Ureter (tissue), 1 donor: ENCODE measurements at regions not wholly inside any gene's neighbourhood (a gene's known extent, or its start where the extent isn't known, plus 50 kb on each side); places are given as distances from the start of the nearest gene placed in this dataset.
"Not testable (repeated sequence)": the region's sequence is repeated elsewhere in the genome, so short reads cannot be mapped to it uniquely, and the experiment has no call there.

Source experiments
- DNase-seq: peaks from one replicate; pipeline ENCODE4 v3.0.0-alpha.2; 2020; ENCODE audit warnings: low spot score
- donor health status: DM: yes; HTN: yes; CAD: no.

DNA sequence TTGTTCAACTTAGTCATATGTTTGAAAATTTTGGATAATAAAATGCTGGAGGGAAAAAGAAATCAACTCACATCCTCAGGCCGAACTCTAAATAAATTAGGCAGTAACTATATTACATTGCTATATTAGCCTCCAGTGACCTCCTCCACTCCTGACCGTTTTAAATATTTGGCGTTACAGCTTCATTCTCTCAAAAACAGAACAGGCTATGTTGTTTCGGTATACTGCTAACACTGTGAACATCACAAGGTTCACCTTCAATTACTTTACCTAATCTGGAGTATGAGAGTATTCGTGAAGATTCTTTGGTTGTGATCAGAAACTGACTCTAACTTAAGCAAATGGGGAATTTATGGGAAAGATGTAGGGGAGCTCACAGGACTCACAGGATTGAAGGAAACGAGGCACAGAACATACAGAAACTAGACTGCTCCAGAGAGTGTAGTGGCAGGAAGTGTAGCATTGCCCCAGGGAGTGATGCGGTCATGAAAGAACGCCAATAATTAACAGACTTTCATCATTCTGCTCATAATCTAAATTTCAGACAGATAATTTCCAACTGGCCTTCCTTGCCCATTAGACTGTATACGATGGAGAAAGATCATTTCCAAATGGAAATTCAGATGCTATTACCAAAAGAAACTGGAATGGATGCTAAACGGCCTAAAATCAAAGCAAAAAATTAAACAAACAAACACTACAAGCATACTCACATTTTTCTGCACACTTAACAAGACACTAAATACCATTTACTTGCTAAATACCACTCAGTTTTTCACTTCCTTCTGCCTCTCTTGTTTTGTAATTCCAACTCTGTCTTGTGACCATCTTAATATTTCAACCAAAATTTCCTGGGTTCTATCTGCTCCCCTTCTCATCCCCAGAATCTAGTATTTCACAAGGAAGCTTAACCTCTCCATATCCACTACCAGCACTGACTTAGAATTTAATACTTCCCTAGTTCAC, 110.1 kb upstream of the LPAR1 start:
- no peak for DNase-seq

- DNase-seq, result no peak
Observed at GRCh38 chr9:111147041-111147440, 108.8 kb upstream of the LPAR1 start.

DNA sequence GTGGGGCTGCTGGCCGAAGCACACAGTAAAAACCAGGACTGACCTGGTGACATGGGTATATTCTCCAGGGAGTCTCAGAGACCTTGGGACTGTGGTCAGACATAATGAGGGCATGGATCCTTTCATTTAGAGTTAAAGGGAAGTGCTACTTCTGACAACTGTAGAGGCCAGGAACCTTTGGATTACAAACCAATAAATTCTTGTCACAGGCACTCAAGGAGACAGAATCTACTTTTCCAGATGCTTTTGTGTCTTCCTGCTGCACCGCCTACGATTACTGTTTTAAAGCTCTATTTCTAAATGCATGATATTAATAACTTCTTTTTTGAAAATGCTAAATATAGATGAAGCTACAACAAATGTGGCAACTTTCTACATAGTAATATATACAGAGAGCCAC, 106.5 kb upstream of the LPAR1 start:
- no peak for DNase-seq

- DNase-seq, result no peak
Observed at GRCh38 chr9:111136180-111136579, 97.9 kb upstream of the LPAR1 start.

GRCh38 chr9:111131211-111131610, 92.9 kb upstream of the LPAR1 start:
- no peak for DNase-seq

DNA sequence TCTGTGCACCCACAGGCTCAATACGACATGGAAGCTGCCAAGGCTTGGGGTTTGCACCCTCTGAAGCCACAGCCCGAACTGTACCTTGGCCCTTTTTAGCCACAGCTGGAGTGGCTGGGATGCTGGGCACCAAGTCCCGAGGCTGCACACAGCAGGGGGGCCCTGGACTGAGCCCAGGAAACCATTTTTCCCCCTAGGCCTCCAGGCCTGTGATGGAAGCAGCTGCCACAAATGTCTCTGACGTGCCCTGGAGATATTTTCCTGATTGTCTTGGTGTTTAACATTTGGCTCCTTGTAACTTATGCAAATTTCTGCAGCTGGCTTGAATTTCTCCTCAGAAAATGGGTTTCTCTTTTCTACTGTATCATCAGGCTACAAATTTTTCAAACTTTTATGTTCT, 82.3 kb upstream of the LPAR1 start:
- DNase-seq, result no peak

DNA sequence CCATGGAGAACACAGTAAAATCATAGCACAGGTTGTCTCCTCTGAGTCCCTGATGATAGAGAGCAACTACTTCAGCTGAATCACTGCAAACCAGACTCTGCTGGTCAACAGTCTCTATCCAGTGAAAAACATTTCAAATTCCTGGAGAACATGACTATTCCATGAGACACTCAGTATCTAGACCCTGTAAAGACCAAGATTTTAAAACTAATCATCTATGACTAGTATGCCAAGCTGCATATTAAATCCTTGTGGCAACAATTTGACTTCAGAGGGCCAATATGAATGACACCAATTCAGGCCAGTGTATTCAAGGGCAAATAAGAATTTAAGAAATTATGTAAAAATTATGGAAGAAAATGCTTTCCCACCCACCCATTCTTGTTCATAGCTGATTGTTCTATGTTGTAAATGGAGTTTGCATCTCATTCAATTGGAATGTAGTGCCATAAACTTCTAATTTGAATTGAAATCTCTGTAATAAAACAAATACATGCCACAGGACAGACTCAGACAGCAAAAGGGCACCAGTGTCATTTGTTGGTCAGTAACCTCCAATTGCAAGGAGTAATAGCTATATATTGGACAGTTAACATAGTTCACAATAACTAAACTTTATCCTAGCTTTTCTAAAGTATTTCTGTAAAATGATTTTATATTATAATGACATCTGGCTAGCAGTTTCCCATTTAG, 80.1 kb upstream of the LPAR1 start:
- DNase-seq, result no peak

DNA sequence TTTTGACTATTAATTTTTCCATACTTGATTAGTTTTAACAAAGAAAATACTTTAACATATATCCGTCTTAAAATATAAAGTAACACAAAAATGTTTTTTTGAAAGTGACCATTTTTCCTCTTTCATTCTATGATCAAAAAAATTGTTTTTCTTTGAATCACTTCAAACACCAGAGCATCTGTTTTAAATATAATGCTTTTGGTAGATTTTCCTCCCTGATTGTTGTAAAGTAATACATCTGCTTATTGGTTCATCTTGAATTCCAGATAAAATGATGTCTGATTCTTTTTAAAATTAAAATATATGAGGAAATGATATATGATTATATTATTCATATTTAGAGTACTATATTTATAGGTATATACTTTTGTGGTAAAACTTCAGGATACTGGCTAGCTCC, 76.2 kb upstream of the LPAR1 start:
- no peak for DNase-seq

DNA sequence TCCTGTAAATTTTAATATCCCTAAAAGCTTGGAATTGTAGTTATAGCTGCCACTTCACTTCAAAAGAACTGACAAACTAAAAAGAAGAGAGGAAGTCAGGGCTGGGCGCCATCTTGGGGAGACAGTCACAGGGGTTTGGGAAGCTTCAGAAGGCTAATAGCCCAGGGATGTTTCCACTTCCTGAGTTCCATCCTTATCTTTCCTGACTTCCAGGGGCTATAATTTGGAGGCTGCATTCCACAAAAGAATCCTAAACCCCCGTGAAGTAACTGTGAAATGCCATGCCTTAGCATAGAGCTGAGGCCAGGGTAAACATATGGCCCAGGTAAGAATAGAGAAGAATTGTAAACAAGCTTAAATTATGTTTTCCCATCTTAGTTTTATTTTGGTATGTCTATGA, 75.4 kb upstream of the LPAR1 start:
- no peak for DNase-seq

DNA sequence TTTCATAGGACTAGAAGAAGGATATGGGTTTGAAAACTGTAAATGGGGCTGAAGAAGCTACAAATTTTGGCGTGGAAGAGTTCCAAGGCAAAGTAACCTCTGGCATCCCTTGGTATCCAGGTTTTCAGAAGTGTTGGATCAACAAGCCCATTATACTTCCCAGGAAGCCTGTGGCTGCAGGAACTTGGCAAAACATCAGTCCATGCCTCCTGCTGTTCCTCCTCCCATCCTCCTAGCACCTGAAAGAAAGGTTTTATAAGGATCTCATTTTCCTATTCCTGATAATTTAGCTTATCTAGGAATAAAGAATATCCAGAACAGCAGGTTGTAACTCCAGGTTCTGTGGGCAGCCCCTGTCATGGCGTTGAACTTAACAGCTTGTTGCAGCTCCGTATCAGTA, 72.5 kb upstream of the LPAR1 start:
- DNase-seq, result no peak

DNA sequence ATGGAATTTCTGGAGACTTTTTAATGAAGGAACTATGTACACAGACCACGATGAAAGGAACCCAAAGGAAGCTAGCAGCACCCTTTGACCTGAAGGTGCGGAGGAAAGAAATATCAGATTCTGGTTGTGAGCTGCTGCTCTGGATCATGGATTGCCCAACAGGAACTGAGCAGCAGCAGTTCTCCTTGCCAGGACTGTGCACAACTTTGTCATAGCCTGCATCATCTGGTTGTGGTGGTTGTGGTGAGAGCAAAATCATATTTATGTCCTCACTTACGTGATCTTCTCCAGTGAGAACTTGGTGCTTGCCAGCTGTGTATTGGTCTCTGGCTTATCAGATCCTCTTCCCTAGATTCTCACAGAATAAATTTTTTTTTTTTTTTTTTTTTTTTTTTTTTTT, 70.7 kb upstream of the LPAR1 start:
- no peak for DNase-seq

GRCh38 chr9:111107141-111107540, 68.9 kb upstream of the LPAR1 start:
- DNase-seq, result no peak

- DNase-seq, result no peak
Observed at GRCh38 chr9:111106202-111106601, 67.9 kb upstream of the LPAR1 start.

GRCh38 chr9:111102793-111103464, 64.7 kb upstream of the LPAR1 start:
- DNase-seq, result no peak

DNA sequence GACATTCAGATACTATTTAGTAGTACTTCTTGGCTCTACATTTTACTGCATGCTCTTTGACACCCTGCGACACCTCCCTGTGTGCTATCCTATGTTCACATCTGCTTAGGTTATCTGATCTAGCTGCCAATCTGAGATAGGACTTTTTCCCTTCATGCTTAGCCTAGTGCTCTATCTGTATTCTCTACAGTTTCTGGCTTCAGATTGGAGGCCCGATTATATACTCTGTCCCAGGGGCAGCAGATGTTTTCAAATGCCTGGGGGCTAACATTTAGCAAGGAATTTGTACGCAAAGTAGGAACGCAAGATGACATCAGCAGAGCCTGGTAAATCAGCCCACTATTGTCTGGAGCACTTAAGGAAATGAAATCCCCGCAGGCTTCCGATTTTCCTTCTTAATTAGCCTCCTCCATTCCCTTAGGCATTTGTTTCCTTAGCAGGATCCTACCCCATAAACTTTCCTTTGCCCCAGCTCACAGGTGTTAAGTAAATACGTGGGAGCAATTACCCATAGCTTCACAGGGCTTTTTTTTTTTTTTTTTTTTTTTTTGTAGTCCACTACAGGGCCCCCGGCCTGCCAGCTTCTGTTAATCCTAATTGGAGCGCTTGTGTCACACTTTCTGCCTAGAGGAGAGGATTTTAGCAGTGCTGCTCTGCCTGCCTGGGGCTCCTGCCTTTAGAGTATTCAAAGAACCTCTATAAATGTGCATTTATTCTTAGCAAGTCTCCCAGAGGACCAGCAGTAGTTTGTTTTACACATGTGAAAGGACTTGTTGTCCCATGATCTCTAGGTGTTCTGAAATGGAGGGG, 61.1 kb upstream of the LPAR1 start:
- DNase-seq, result no peak

DNA sequence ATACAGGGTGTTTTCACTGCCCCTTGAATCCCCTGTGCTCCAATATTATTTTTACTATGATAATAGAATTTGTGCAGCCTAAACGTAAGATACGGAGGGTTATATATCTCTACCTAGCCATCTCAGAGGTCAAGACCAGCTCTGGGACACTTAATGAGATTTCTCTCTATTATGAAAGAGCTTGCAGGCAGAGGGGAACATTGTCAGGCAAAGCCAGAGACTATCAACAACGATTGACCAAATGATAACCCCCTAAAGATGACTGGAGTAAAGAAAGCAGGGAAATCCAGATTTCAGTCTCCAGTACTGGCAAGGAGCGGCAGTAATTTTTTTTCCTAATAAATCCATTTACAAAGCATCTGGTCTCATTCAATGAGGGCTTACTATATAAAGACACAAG, 59.8 kb upstream of the LPAR1 start:
- DNase-seq, result no peak

DNA sequence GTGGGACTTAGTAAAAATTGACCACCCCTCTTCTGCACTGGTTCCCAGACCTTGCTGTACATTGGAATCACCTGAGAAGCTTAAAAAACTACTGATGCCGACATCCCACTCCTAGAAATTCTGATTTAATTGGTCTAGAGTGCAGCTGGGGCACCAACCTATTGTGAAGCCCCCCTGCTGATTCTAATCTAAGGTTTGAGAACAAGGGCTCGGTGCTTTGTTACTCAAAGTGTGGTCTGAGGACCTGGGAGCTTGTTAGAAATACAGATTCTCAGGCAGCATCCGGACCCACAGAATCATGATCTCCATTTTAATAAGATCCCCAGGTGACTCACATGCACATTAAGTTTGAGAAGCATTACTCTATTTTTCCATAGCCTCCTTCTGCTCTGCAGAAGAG, 57.8 kb upstream of the LPAR1 start:
- no peak for DNase-seq

- DNase-seq, result no peak
Observed at GRCh38 chr9:111095441-111095840, 57.2 kb upstream of the LPAR1 start.

- DNase-seq, result no peak
Observed at GRCh38 chr9:111094958-111095357, 56.7 kb upstream of the LPAR1 start.

DNA sequence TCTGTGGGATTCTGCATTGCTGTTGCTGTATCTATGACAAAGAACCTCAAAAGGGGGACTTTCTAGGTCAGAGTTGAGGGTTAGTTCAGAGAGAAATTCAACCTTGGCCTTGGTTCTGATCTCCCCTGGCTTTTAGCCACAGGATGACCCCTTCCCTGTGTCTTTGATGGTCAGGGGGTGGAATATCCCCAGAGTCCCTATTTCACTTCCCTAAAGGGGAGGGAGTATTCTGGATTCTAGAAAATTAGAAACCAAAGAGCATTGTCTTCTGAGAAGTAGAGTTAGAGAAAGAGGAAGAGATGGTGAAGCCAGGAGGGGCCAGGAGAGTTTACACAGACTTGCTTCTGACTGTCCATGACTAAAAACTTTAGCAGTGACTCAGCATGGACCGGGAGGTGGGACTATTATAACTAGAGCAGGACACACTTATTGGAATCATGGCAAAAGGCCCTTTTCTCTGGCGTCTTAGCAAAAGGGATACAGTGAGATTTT, 56.2 kb upstream of the LPAR1 start:
- no peak for DNase-seq

DNA sequence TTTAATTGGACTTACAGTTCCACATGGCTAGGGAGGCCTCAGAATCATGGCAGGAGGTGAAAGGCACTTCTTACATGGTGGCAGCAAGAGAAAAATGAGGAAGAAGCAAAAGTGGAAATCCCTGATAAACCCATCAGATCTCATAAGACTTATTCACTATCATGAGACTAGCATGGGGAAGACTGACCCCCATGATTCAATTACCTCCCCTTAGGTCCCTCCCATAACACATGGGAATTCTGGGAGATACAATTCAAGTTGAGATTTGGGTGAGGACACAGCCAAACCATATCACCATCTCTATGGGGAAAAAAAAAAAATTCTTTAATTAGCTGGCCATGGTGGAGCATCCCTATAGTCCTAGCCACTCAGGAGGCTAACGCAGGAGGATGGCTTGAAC, 53.9 kb upstream of the LPAR1 start:
- DNase-seq, result not testable (repeated sequence)
